ENCODE measurements at regions not wholly inside any gene's neighbourhood (a gene's known extent, or its start where the extent isn't known, plus 50 kb on each side); places are given as distances from the start of the nearest gene placed in this dataset.
"Not testable (repeated sequence)": the region's sequence is repeated elsewhere in the genome, so short reads cannot be mapped to it uniquely, and the experiment has no call there.

GRCh38 chr5:124905256-124906130, 159.1 kb upstream of the ZNF608 start:
- no peak for DNase-seq

- DNase-seq, result peak; percentile 60
Observed at GRCh38 chr5:124906339-124907097, 160.1 kb upstream of the ZNF608 start.

- DNase-seq, result no peak
Observed at GRCh38 chr5:124907098-124907644, 160.7 kb upstream of the ZNF608 start.

GRCh38 chr5:124908581-124909451, 162.4 kb upstream of the ZNF608 start:
- DNase-seq, result no peak

- no peak for DNase-seq
Observed at GRCh38 chr5:124909734-124910133, 163.3 kb upstream of the ZNF608 start.

GRCh38 chr5:124910354-124911016, 164.0 kb upstream of the ZNF608 start:
- no peak for DNase-seq

- DNase-seq, result no peak
Observed at GRCh38 chr5:124912638-124913328, 166.3 kb upstream of the ZNF608 start.

GRCh38 chr5:124913329-124913653, 166.9 kb upstream of the ZNF608 start:
- DNase-seq, result no peak

GRCh38 chr5:124916313-124916712, 169.9 kb upstream of the ZNF608 start:
- not testable (repeated sequence) for DNase-seq

GRCh38 chr5:124918618-124919017, 172.2 kb upstream of the ZNF608 start:
- no peak for DNase-seq

GRCh38 chr5:124919076-124919475, 172.6 kb upstream of the ZNF608 start:
- no peak for DNase-seq

GRCh38 chr5:124919747-124920525, 173.5 kb upstream of the ZNF608 start:
- DNase-seq, result no peak

- no peak for DNase-seq
Observed at GRCh38 chr5:124920909-124921666, 174.6 kb upstream of the ZNF608 start.

GRCh38 chr5:124921694-124922093, 175.3 kb upstream of the ZNF608 start:
- no peak for DNase-seq

GRCh38 chr5:124922255-124922975, 176.0 kb upstream of the ZNF608 start:
- no peak for DNase-seq

GRCh38 chr5:124923131-124923530, 176.7 kb upstream of the ZNF608 start:
- peak; percentile 62 for DNase-seq

GRCh38 chr5:124924729-124925128, 178.3 kb upstream of the ZNF608 start:
- DNase-seq, result no peak

- DNase-seq, result no peak
Observed at GRCh38 chr5:124927735-124928134, 181.3 kb upstream of the ZNF608 start.

- no peak for DNase-seq
Observed at GRCh38 chr5:124929000-124929399, 182.6 kb upstream of the ZNF608 start.
